OCI-LY3 (cell line): ENCODE measurements at regions not wholly inside any gene's neighbourhood (a gene's known extent, or its start where the extent isn't known, plus 50 kb on each side); places are given as distances from the start of the nearest gene placed in this dataset.

Experiments
- H2AFZ ChIP-seq: fragments of 200-600, 300-600 bp; shearing (Covaris generic); 2 replicates; pipeline ENCODE4 v1.6.0; 2014; ENCODE audit warnings: antibody characterized with exemption, low read depth, low read length
- H3K27ac ChIP-seq: fragments of 200-600, 300-600 bp; sonication (generic); 2 replicates; pipeline ENCODE4 v1.5.1; 2014; ENCODE audit warnings: mild to moderate bottlenecking, low read length, moderate library complexity, mixed read lengths
- H3K27me3 ChIP-seq: fragments of 200-600, 300-600 bp; sonication (generic); 2 replicates; pipeline ENCODE4 v1.6.1; 2014; ENCODE audit warnings: low read depth, low read length, mixed read lengths
- H3K36me3 ChIP-seq: fragments of 200-600, 300-600 bp; sonication (generic); replicated peaks from 2 replicates; pipeline ENCODE3; 2014; ENCODE audit warnings: low read depth, low read length, mixed read lengths
- H3K4me1 ChIP-seq: fragments of 300-600, 200-600 bp; sonication (generic); 2 replicates; pipeline ENCODE4 v1.6.1; 2014; ENCODE audit warnings: low read length, mixed read lengths
- H3K4me2 ChIP-seq: fragments of 200-600, 300-600 bp; sonication (generic); 2 replicates; pipeline ENCODE4 v1.6.1; 2014; ENCODE audit warnings: low read length, mixed read lengths
- H3K4me3 ChIP-seq: fragments of 300-600, 200-600 bp; sonication (generic); 2 replicates; pipeline ENCODE4 v1.5.1; 2014; ENCODE audit warnings: antibody characterized with exemption, mild to moderate bottlenecking, low read length, moderate library complexity
- H3K79me2 ChIP-seq: fragments of 300-600, 200-600 bp; shearing (Covaris generic); 2 replicates; pipeline ENCODE4 v1.6.1; 2014; ENCODE audit warnings: mild to moderate bottlenecking, low read length, mixed read lengths
- H3K9ac ChIP-seq: fragments of 300-600, 200-600 bp; shearing (Covaris generic); 2 replicates; pipeline ENCODE4 v1.6.0; 2014; ENCODE audit warnings: mild to moderate bottlenecking, low read length, moderate library complexity
- H3K9me3 ChIP-seq: fragments of 200-600, 300-600 bp; shearing (Covaris generic); 2 replicates; pipeline ENCODE4 v1.6.1; 2014; ENCODE audit warnings: low read length, mixed read lengths; ENCODE audit not compliant: insufficient read depth
- H4K20me1 ChIP-seq: fragments of 200-600, 300-600 bp; sonication (generic); 2 replicates; pipeline ENCODE4 v1.6.1; 2016; ENCODE audit warnings: low read length, mixed read lengths; ENCODE audit not compliant: insufficient read depth
- EZH2phosphoT487 ChIP-seq: fragments of 200-600 bp; shearing (Covaris generic); IDR thresholded peaks from 2 replicates; pipeline ENCODE4 v1.6.1; 2018; ENCODE audit warnings: antibody characterized with exemption, mixed run types, low read depth
- TF ChIP-seq, protein P1 (sequence below): fragments of 200-600, 300-600 bp; sonication (generic); IDR thresholded peaks from 2 replicates; pipeline ENCODE4 v1.5.1; 2014; ENCODE audit warnings: antibody characterized with exemption, low read length, low read depth

DNA sequence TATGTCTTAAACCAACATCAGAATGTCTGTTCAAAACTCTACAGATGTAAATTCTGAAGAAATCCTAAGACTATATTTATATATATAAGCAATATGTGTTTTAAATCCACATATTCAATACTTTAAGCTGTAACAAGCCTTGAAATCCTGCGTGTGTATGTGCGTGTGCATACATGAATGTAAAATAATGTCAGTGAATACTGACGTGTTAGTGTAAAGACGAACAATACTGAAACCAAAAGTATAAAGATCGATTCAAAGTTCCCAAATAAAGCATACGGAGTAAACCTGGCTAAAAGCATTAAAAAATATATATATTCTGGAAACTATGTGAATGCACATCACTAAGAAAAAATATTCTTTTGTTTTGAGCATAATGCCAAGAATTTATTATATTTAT is 668.6 kb upstream of the NCAM2 start:
- H3K27ac ChIP-seq = no peak overlapping the region
- H3K79me2 ChIP-seq = no peaks in the 10 kb centered on the region
- H2AFZ ChIP-seq = no peak overlapping the region
- H3K4me2 ChIP-seq = no peak overlapping the region
- no peak overlapping the region for H3K4me3 ChIP-seq
- H4K20me1 ChIP-seq = no peaks in the 10 kb centered on the region
- H3K9me3 ChIP-seq = no peaks in the 10 kb centered on the region
- TF ChIP-seq, protein P1, sequence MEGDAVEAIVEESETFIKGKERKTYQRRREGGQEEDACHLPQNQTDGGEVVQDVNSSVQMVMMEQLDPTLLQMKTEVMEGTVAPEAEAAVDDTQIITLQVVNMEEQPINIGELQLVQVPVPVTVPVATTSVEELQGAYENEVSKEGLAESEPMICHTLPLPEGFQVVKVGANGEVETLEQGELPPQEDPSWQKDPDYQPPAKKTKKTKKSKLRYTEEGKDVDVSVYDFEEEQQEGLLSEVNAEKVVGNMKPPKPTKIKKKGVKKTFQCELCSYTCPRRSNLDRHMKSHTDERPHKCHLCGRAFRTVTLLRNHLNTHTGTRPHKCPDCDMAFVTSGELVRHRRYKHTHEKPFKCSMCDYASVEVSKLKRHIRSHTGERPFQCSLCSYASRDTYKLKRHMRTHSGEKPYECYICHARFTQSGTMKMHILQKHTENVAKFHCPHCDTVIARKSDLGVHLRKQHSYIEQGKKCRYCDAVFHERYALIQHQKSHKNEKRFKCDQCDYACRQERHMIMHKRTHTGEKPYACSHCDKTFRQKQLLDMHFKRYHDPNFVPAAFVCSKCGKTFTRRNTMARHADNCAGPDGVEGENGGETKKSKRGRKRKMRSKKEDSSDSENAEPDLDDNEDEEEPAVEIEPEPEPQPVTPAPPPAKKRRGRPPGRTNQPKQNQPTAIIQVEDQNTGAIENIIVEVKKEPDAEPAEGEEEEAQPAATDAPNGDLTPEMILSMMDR = no peak
- TF ChIP-seq EZH2phosphoT487 = no peak
- no peak overlapping the region for H3K9ac ChIP-seq
- H3K27me3 ChIP-seq = no peaks in the 10 kb centered on the region
- H3K36me3 ChIP-seq = no peaks in the 10 kb centered on the region
- no peaks in the 10 kb centered on the region for H3K4me1 ChIP-seq

DNA sequence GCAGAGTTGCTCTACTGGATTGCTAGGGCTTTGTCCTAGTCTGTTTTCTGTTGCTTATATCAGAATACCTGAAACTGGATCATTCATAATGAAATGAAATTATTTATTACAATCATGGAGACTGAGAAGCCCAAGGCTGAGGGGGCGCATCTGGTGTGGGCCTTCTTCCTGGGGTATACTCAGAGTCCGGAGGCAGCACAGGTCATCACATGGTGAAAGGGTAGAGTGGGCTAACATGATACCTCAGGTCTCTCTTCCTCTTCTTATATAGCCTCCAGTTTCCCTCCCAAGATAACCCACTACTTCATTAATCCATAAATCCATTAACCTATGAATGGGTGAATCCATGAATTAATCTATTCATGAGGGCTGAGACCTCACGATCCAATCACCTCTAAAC is 667.6 kb upstream of the NCAM2 start:
- TF ChIP-seq EZH2phosphoT487 = no peak
- TF ChIP-seq, protein P1 = no peak
- Histone ChIP-seq H3K9me3 (no peaks in the 10 kb centered on the region), H3K36me3 (no peaks in the 10 kb centered on the region), H3K9ac (no peak overlapping the region), H3K27ac (no peak overlapping the region), H3K27me3 (no peaks in the 10 kb centered on the region), H3K4me2 (no peak overlapping the region), H3K79me2 (no peaks in the 10 kb centered on the region), H4K20me1 (no peaks in the 10 kb centered on the region), H3K4me3 (no peak overlapping the region), H3K4me1 (no peaks in the 10 kb centered on the region), H2AFZ (no peak overlapping the region)

DNA sequence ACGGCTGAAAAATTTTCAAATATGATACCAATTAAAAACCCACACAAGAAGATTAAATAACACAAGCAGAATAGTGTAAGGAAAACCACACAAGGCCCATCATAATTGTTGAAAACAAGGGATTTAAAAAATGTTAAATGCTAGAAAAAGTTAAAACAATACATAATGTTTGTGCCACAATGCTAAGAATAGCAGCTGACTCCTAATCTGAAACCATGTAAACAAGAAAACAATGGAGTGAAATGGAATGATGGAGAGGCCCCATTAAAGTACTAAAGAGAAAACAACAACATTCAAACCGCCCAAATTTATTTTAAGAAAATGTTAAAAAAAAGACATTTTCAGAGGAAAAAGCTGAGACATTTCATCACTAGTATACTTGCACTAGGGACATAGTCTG is 663.6 kb upstream of the NCAM2 start:
- Histone ChIP-seq H3K4me1 (no peaks in the 10 kb centered on the region), H3K4me3 (no peak overlapping the region), H3K27ac (no peak overlapping the region), H3K4me2 (no peak overlapping the region), H3K9ac (no peak overlapping the region), H3K27me3 (no peaks in the 10 kb centered on the region), H4K20me1 (no peaks in the 10 kb centered on the region), H3K36me3 (no peaks in the 10 kb centered on the region), H2AFZ (no peak overlapping the region), H3K9me3 (no peaks in the 10 kb centered on the region), H3K79me2 (no peaks in the 10 kb centered on the region)
- TF ChIP-seq, protein P1 = no peak
- no peak for TF ChIP-seq EZH2phosphoT487

DNA sequence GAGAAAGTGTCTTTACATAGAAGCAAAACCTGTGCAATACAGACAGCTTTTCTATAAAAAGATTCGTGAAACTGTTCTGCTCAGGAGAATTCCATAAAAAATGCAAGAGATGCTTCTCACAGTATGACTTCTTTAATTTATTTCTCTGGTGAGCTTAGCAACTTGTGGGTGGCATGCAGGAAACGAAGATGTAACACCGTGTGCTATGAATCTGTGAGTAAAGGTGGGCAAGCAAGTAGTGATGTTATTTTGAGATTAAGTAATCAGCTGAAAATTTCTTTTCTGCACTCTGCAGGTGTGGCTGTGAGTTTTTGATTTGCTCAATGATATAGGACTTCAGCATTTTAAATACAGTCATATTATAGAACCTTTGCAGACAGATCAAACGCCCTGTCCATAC is 656.8 kb upstream of the NCAM2 start:
- TF ChIP-seq, protein P1 = no peak

More for the DNA sequence above, 656.8 kb upstream of the NCAM2 start:
- H3K4me1 ChIP-seq = no peaks in the 10 kb centered on the region
- H3K36me3 ChIP-seq = no peaks in the 10 kb centered on the region
- no peak overlapping the region for H2AFZ ChIP-seq
- no peaks in the 10 kb centered on the region for H3K79me2 ChIP-seq
- no peaks in the 10 kb centered on the region for H3K27me3 ChIP-seq
- H3K9me3 ChIP-seq = no peaks in the 10 kb centered on the region
- no peak overlapping the region for H3K4me3 ChIP-seq
- no peak overlapping the region for H3K27ac ChIP-seq
- no peaks in the 10 kb centered on the region for H4K20me1 ChIP-seq
- no peak overlapping the region for H3K4me2 ChIP-seq
- no peak overlapping the region for H3K9ac ChIP-seq
